Ectodermal cell (in vitro differentiated cells): ENCODE measurements at regions not wholly inside any gene's neighbourhood (a gene's known extent, or its start where the extent isn't known, plus 50 kb on each side); places are given as distances from the start of the nearest gene placed in this dataset.

ENCODE experiments used
- H3K27ac ChIP-seq: 2 replicates; pipeline ENCODE4 v1.7.0; 2013; ENCODE audit warnings: mild to moderate bottlenecking, low read depth, low read length; ENCODE audit not compliant: insufficient read depth, poor library complexity, severe bottlenecking
- H3K27me3 ChIP-seq: 2 replicates; pipeline ENCODE4 v1.7.0; 2013; ENCODE audit warnings: mild to moderate bottlenecking, low read length; ENCODE audit not compliant: insufficient read depth, control insufficient read depth, poor library complexity, severe bottlenecking
- H3K36me3 ChIP-seq: one replicate; pipeline ENCODE4 v1.7.0; 2013; ENCODE audit warnings: low read length; ENCODE audit not compliant: control insufficient read depth, insufficient read depth
- H3K4me1 ChIP-seq: one replicate; pipeline ENCODE4 v1.7.0; 2013; ENCODE audit warnings: low read length; ENCODE audit not compliant: control insufficient read depth, insufficient read depth
- H3K4me3 ChIP-seq: 2 replicates; pipeline ENCODE4 v1.7.0; 2013; ENCODE audit warnings: low read depth, low read length, control low read depth; ENCODE audit not compliant: insufficient read depth
- H3K9me3 ChIP-seq: 2 replicates; pipeline ENCODE4 v1.7.0; 2013; ENCODE audit warnings: mild to moderate bottlenecking, low read length, moderate library complexity; ENCODE audit not compliant: control insufficient read depth
- WGBS, 2 experiments: methylation state at CpG; one replicate each; pipeline ENCODE4 v1.1.7; 2013; ENCODE audit warnings: missing lambda C conversion rate in 2 of 2; 5-methylcytosine and 5-hydroxymethylcytosine counted together

DNA sequence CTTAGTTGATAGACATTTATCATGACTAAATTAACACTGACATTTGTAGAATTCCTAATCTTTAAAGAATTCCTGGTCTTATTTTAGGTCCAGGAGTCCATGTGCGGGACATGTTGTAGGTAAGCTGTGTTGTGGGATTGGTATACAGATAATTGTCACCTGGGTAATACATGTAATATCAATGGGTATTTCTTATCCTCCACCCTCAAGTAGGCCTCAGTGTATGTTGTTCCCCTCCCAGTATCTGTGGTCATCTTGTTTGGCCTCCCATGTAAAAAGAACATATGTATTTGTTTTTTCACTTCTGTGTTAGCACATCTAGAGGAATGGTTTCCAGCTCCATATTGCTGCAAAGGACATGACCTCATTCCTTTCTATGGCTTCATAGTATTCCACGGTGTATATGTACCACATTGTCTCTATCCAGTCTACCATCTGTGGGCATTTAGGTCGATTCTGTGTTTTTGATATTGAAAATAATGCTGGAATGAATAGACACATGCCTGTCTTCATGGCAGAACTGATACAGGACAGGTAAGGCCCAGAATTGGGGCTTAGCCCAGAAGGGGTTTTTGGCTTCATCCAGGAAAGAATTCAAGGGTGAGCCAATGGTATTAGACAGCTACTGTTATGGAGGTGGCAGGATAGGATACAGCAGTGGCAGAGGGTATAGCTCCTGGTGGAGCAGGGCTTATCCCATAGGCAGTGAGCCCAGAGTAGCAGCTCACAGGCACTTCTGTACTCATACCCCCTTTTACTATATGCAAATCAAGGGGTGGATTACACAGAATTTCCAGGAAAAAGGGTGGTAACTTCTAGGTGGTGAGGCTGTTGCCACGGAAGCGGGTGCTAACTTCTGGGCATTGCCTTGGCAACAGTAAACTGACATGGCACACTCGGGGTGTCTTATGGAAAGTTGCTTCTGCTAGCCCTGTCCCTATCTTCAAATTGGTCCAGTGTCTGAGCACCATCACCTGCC, 66.1 kb upstream of the WDR1 start:
- WGBS, 2 experiments, result 75% methylated on average over 6 of the region's 6 CpGs

DNA sequence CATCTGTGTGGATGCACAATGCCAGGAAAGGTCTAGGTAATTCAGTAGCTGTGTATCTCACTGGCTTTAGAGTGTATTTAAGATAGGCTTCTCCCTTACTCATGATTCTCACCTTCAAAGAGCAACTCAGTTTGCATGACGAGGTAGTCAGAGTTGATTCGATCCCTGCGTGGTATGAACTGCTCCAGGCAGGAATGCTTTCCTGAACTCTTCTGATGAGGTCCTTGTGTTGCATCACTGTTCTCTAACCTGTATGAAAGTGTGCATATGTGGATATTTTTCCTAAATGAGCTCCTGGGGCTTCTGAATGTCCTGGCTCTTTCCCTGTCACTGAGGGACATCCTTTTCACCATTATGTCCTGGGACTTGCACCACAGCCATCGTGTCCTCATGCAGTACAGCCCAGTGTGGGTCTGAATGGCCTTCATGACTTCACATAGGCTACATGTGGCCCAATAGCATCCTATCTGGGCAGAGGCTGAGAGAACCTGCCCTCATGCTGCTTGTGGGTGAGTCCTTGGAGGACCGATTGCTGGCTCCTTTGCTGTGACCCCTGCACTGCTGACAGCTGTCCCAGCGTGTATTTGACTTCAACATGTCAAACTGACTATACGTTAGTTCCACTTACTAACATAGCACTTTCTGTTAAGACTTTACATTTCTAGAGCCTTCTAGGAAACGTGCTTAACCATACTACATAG, 65.3 kb upstream of the WDR1 start:
- H3K4me3 ChIP-seq, result no peak overlapping the region
- no peaks in the 10 kb centered on the region for H3K9me3 ChIP-seq
- H3K4me1 ChIP-seq, result no peaks in the 10 kb centered on the region
- no peak overlapping the region for H3K27ac ChIP-seq
- 86 to 90% methylated on average over 8 of the region's 8 CpGs for WGBS, 2 experiments
- H3K27me3 ChIP-seq, result no peaks in the 10 kb centered on the region
- no peaks in the 10 kb centered on the region for H3K36me3 ChIP-seq

More for the DNA sequence above, 66.1 kb upstream of the WDR1 start:
- Histone ChIP-seq H3K9me3 (no peaks in the 10 kb centered on the region), H3K36me3 (no peaks in the 10 kb centered on the region), H3K4me3 (no peak overlapping the region), H3K27me3 (no peaks in the 10 kb centered on the region), H3K27ac (no peak overlapping the region), H3K4me1 (no peaks in the 10 kb centered on the region)

DNA sequence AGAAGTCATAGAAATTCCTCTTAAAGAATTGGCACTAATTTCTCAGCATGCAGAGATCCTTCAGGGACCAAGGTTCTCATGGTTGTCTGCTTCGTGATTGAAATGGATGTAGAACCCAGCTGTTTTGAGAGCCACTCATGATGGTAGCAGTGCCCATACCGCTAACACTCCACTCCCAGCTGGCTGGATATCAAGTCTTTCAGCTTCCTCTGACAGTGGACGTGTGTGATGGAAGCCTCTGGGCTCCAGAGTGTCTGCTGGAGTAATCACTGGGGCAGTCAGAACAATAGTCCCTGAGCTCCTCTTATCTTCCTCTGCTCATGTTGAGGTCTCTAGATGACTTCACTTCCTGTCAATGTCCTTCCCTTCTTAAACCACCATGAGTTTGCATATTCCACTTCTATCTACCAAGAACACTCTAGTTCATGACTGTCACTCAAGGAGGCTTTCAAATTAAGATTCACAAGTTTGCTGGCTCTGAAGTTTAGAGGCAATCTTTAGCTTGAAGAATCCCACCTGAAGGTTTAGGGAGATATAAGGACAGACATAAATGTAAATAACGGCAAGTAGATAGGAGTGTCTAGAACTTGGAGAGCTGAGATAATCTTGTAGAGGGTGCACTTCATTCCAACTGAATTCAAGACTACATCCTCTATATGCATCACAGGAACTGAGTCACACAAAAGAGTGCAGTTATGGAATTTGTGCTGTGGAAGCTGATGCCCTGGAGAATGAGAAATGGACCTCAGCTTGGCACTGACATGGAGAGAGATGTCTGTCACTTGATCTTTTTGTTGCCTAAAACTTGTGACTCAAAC, 64.5 kb upstream of the WDR1 start:
- no peak overlapping the region for H3K4me3 ChIP-seq
- no peaks in the 10 kb centered on the region for H3K4me1 ChIP-seq
- H3K27me3 ChIP-seq, result no peaks in the 10 kb centered on the region
- no peaks in the 10 kb centered on the region for H3K36me3 ChIP-seq
- H3K9me3 ChIP-seq, result no peaks in the 10 kb centered on the region
- no peak overlapping the region for H3K27ac ChIP-seq
- WGBS, 2 experiments, result 93 to 95% methylated on average over 4 of the region's 4 CpGs

DNA sequence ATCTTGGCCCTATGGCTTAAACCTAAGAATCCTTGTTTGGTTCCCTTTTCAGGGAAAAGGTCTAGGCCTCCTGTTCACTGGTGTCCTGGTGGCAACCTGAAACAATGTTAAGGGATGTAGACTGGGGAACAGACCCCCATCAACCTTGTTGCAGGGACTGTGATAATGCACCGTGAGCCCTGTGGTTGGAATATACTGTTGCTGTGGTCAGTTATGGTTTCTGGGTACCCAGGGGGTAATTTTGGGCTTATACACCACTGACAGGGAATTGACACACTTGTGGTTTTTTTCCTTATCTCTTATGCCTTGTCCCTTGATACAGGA, 64.0 kb upstream of the WDR1 start:
- H3K36me3 ChIP-seq, result no peaks in the 10 kb centered on the region
- H3K4me1 ChIP-seq, result no peaks in the 10 kb centered on the region
- H3K4me3 ChIP-seq, result no peak overlapping the region
- no peaks in the 10 kb centered on the region for H3K9me3 ChIP-seq
- H3K27me3 ChIP-seq, result no peaks in the 10 kb centered on the region
- H3K27ac ChIP-seq, result no peak overlapping the region
- 84 to 93% methylated on average over 1 of the region's 1 CpG for WGBS, 2 experiments

- H3K4me1 ChIP-seq, result no peaks in the 10 kb centered on the region
- no peak overlapping the region for H3K27ac ChIP-seq
- WGBS, 2 experiments, result 91 to 94% methylated on average over 4 of the region's 4 CpGs
- no peak overlapping the region for H3K4me3 ChIP-seq
- no peaks in the 10 kb centered on the region for H3K36me3 ChIP-seq
- H3K9me3 ChIP-seq, result no peaks in the 10 kb centered on the region
- no peaks in the 10 kb centered on the region for H3K27me3 ChIP-seq
Measured at GRCh38 chr4:10179957-10180602, 63.5 kb upstream of the WDR1 start.

GRCh38 chr4:10178763-10179162, 62.2 kb upstream of the WDR1 start:
- Histone ChIP-seq H3K27ac (no peak overlapping the region), H3K4me1 (no peaks in the 10 kb centered on the region), H3K4me3 (no peak overlapping the region), H3K27me3 (no peaks in the 10 kb centered on the region), H3K36me3 (no peaks in the 10 kb centered on the region), H3K9me3 (no peaks in the 10 kb centered on the region)
- WGBS, 2 experiments, result 87 to 91% methylated on average over 5 of the region's 5 CpGs

- Histone ChIP-seq H3K4me3 (no peak overlapping the region), H3K36me3 (no peaks in the 10 kb centered on the region), H3K27ac (no peak overlapping the region), H3K9me3 (no peaks in the 10 kb centered on the region), H3K27me3 (no peaks in the 10 kb centered on the region), H3K4me1 (no peaks in the 10 kb centered on the region)
- 89% methylated on average over 7 of the region's 7 CpGs for WGBS, 2 experiments
Measured at GRCh38 chr4:10175626-10176025, 59.0 kb upstream of the WDR1 start.

DNA sequence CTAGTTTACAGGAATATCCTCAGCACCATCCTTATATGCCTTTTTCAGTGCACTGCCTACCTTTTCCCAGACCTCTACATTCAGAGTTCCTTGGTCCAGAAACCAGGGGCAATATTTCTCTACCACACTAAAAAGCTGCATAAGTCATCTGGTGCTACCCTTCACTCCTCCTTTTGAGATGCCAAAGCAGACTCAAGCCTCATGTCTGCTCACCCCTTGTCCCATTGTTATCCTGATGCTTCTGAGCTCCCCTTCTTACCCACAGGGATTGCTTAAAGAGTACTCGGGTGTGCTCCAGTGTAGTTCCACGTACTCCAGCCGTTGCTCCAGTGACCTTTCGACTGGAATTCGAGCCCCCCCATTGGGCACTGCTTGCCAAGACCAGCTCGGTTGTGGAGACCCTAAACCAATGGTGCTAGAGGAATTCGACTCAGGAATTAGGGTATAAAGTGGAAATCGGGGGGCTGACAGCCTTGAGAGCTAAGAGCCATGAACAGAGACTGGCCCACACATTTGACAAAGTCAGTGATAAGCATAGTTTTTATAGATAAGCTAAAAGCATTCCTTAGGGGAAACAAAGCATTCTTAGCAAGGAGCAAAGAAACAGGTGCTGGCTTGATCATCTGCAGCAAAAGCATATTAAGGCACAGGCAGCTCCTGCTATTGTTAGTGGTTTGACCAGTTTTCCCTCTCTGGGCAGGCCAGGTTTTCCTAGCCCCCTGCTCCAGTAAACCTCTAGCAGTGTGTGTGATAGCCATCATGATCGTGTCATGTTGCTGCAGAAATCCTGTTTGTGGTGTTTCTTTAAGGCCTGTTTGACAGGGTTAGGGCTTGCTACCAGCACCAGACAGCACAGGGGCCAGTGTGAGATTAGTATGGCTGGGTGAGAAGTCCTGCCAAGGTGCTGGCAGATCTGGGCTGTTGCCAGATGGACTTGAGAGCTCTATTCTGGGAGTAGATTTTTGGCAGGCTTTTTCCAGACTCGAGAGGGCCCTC, 57.5 kb upstream of the WDR1 start:
- Histone ChIP-seq H3K4me1 (no peaks in the 10 kb centered on the region), H3K4me3 (no peak overlapping the region), H3K36me3 (no peaks in the 10 kb centered on the region), H3K27me3 (no peaks in the 10 kb centered on the region), H3K27ac (no peak overlapping the region), H3K9me3 (no peaks in the 10 kb centered on the region)
- WGBS, 2 experiments, result 88 to 89% methylated on average over 10 of the region's 10 CpGs
